ENCODE measurements at regions not wholly inside any gene's neighbourhood (a gene's known extent, or its start where the extent isn't known, plus 50 kb on each side); places are given as distances from the start of the nearest gene placed in this dataset.

DNA sequence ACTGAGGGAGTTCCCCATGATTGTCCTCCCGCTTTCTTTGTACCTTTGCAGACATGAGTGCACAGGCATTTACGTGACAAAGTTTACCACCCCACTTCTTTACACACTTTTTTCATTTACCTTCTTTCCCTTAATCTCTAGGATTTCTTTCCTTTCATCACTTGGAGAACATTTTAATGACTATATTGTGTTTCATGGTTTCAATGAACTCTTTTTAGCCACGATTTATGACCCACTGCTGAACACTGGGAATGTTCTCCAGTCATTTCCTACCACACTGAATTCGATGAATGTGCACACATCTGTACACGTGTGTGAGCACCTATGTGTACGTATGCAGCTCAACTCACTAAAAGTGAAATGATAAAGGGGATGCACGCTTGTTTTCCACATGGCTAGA lies 371.7 kb upstream of the IGFBP3 start:
- no peaks in the 10 kb centered on the region for H3K36me3 ChIP-seq (ENCODE audit: control insufficient read depth in 2 of 2, insufficient read depth in 2 of 2, low read length in 1 of 2)
- WGBS, 2 donors = 81 to 83% methylated on average over 7 of the region's 7 CpGs
- peaks cover 0 to 3% of the 10 kb centered on the region in 2 donors for H3K9me3 ChIP-seq (ENCODE audit: control insufficient read depth in 2 of 2, insufficient read depth in 1 of 2, low read depth in 1 of 2, low read length in 1 of 2)
- H3K4me3 ChIP-seq (ENCODE audit: low read depth in 1 of 2, low read length in 2 of 2) = no peak overlapping the region
- H3K27me3 ChIP-seq (ENCODE audit: control insufficient read depth in 1 of 2, insufficient read depth in 2 of 2, low read length in 2 of 2) = no peaks in the 10 kb centered on the region
- no peak overlapping the region for H3K27ac ChIP-seq (ENCODE audit: low read depth in 2 of 2, low read length in 1 of 2)
- H3K4me1 ChIP-seq (ENCODE audit: control insufficient read depth in 2 of 2, insufficient read depth in 2 of 2, low read length in 1 of 2) = peaks cover 2 to 5% of the 10 kb centered on the region in 2 donors

- Histone ChIP-seq H3K4me3 (ENCODE audit: low read depth in 1 of 2, low read length in 2 of 2) (no peak overlapping the region), H3K27me3 (ENCODE audit: control insufficient read depth in 1 of 2, insufficient read depth in 2 of 2, low read length in 2 of 2) (no peaks in the 10 kb centered on the region), H3K9me3 (ENCODE audit: control insufficient read depth in 2 of 2, insufficient read depth in 1 of 2, low read depth in 1 of 2, low read length in 1 of 2) (peaks cover 0 to 3% of the 10 kb centered on the region in 2 donors), H3K27ac (ENCODE audit: low read depth in 2 of 2, low read length in 1 of 2) (peak overlapping the region; percentile 17 to 71), H3K36me3 (ENCODE audit: control insufficient read depth in 2 of 2, insufficient read depth in 2 of 2, low read length in 1 of 2) (no peaks in the 10 kb centered on the region), H3K4me1 (ENCODE audit: control insufficient read depth in 2 of 2, insufficient read depth in 2 of 2, low read length in 1 of 2) (peaks cover 2 to 5% of the 10 kb centered on the region in 2 donors)
- WGBS, 2 donors = 29 to 53% methylated on average over 4 of the region's 4 CpGs
Observed at GRCh38 chr7:46291601-46292150, 370.6 kb upstream of the IGFBP3 start.

- no peaks in the 10 kb centered on the region for H3K36me3 ChIP-seq (ENCODE audit: control insufficient read depth in 2 of 2, insufficient read depth in 2 of 2, low read length in 1 of 2)
- peaks cover 0 to 3% of the 10 kb centered on the region in 2 donors for H3K9me3 ChIP-seq (ENCODE audit: control insufficient read depth in 2 of 2, insufficient read depth in 1 of 2, low read depth in 1 of 2, low read length in 1 of 2)
- peaks cover 2 to 5% of the 10 kb centered on the region in 2 donors for H3K4me1 ChIP-seq (ENCODE audit: control insufficient read depth in 2 of 2, insufficient read depth in 2 of 2, low read length in 1 of 2)
- no peaks in the 10 kb centered on the region for H3K27me3 ChIP-seq (ENCODE audit: control insufficient read depth in 1 of 2, insufficient read depth in 2 of 2, low read length in 2 of 2)
- H3K4me3 ChIP-seq (ENCODE audit: low read depth in 1 of 2, low read length in 2 of 2) = no peak overlapping the region
- peak overlapping the region in 1 of 2 donors; percentile 68 for H3K27ac ChIP-seq (ENCODE audit: low read depth in 2 of 2, low read length in 1 of 2)
- WGBS, 2 donors = 48 to 57% methylated on average over 5 of the region's 5 CpGs
Observed at GRCh38 chr7:46291050-46291438, 370.0 kb upstream of the IGFBP3 start.

DNA sequence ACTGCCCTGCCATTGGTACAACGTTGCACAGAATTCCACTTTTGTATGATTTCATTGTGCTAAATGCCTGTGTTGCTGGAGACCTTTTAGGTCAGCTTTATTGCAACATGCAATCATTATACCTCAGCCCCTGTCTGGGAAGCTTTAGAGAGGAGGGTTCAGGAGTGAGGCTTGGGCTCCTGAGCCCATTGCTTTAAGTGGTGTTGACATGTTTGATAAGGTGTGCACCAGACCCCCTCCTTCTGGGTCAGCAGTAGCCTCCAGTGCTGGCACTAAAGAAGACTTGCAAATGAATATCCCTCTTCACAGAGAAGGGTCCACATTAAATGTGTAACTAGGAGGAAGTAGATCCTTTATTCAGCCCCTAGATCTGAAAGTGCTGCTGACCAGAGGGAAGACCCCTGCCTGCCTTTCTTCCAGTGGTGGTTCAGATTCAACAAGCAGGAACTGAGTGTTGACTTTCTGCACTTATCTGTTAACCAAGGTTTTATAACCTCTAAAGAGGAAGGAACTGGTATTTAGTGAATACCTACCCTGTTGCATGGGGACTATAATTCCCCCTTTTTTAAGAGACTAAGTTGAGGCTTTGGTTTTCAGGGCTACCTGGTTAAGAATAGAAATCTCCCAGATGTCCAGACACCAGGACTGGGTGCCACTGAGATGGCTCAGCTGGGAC lies 369.4 kb upstream of the IGFBP3 start:
- WGBS, 2 donors = 59 to 82% methylated on average over 1 of the region's 1 CpG
- Histone ChIP-seq H3K27ac (ENCODE audit: low read depth in 2 of 2, low read length in 1 of 2) (peak overlapping the region in 1 of 2 donors; percentile 68), H3K27me3 (ENCODE audit: control insufficient read depth in 1 of 2, insufficient read depth in 2 of 2, low read length in 2 of 2) (no peaks in the 10 kb centered on the region), H3K4me3 (ENCODE audit: low read depth in 1 of 2, low read length in 2 of 2) (no peak overlapping the region), H3K36me3 (ENCODE audit: control insufficient read depth in 2 of 2, insufficient read depth in 2 of 2, low read length in 1 of 2) (no peaks in the 10 kb centered on the region), H3K4me1 (ENCODE audit: control insufficient read depth in 2 of 2, insufficient read depth in 2 of 2, low read length in 1 of 2) (peaks cover 2 to 5% of the 10 kb centered on the region in 2 donors), H3K9me3 (ENCODE audit: control insufficient read depth in 2 of 2, insufficient read depth in 1 of 2, low read depth in 1 of 2, low read length in 1 of 2) (peaks cover 0 to 3% of the 10 kb centered on the region in 2 donors)

DNA sequence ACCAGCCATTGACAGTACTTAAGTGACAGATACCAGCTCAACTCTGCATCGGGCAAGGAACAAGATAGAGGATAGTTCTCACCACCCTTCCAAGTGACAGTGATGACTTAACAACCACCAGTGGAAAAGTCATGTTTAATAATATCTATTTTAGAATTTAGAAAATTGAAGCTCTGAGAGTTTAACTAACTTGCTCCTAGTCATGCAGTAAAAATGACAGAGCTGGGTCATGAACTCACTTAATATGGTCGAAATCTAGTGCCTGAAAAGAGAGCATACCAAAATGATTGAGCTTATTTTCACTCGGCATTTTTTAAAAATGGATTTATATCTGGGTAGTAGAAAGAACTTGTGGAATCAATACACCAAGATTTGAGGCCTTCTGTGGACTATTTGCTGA lies 367.8 kb upstream of the IGFBP3 start:
- no peaks in the 10 kb centered on the region for H3K27me3 ChIP-seq (ENCODE audit: control insufficient read depth in 1 of 2, insufficient read depth in 2 of 2, low read length in 2 of 2)
- no peak overlapping the region for H3K4me3 ChIP-seq (ENCODE audit: low read depth in 1 of 2, low read length in 2 of 2)
- H3K36me3 ChIP-seq (ENCODE audit: control insufficient read depth in 2 of 2, insufficient read depth in 2 of 2, low read length in 1 of 2) = no peaks in the 10 kb centered on the region
- 78 to 82% methylated on average over 3 of the region's 3 CpGs for WGBS, 2 donors
- H3K9me3 ChIP-seq (ENCODE audit: control insufficient read depth in 2 of 2, insufficient read depth in 1 of 2, low read depth in 1 of 2, low read length in 1 of 2) = no peaks in the 10 kb centered on the region
- H3K4me1 ChIP-seq (ENCODE audit: control insufficient read depth in 2 of 2, insufficient read depth in 2 of 2, low read length in 1 of 2) = peaks cover 2 to 5% of the 10 kb centered on the region in 2 donors
- H3K27ac ChIP-seq (ENCODE audit: low read depth in 2 of 2, low read length in 1 of 2) = no peak overlapping the region

- Histone ChIP-seq H3K4me3 (ENCODE audit: low read depth in 1 of 2, low read length in 2 of 2) (no peak overlapping the region), H3K9me3 (ENCODE audit: control insufficient read depth in 2 of 2, insufficient read depth in 1 of 2, low read depth in 1 of 2, low read length in 1 of 2) (no peaks in the 10 kb centered on the region), H3K27ac (ENCODE audit: low read depth in 2 of 2, low read length in 1 of 2) (no peak overlapping the region), H3K27me3 (ENCODE audit: control insufficient read depth in 1 of 2, insufficient read depth in 2 of 2, low read length in 2 of 2) (no peaks in the 10 kb centered on the region), H3K4me1 (ENCODE audit: control insufficient read depth in 2 of 2, insufficient read depth in 2 of 2, low read length in 1 of 2) (peaks cover 2 to 5% of the 10 kb centered on the region in 2 donors), H3K36me3 (ENCODE audit: control insufficient read depth in 2 of 2, insufficient read depth in 2 of 2, low read length in 1 of 2) (no peaks in the 10 kb centered on the region)
- WGBS, 2 donors = 55 to 68% methylated on average over 2 of the region's 2 CpGs
Observed at GRCh38 chr7:46288010-46288409, 366.9 kb upstream of the IGFBP3 start.

DNA sequence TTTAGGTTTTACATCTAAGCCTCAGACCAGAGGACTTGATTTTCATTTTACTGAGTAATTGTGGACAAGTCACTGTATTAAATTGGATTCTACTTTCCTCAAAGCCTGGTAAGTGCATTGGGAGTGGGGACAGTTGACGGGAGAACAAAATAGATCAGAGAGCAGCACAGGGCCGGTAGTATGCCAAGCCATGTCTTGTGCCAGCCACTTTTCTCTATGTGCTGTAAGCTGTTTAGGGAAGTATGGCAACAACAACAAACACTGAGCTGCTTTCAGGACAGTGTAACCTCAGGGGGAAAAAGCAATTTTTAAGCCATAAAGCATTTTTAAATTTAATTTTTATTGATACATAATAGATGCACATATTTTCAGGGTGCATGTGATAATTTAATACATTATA lies 365.9 kb upstream of the IGFBP3 start:
- Histone ChIP-seq H3K4me1 (ENCODE audit: control insufficient read depth in 2 of 2, insufficient read depth in 2 of 2, low read length in 1 of 2) (peaks cover 2 to 5% of the 10 kb centered on the region in 2 donors), H3K36me3 (ENCODE audit: control insufficient read depth in 2 of 2, insufficient read depth in 2 of 2, low read length in 1 of 2) (no peaks in the 10 kb centered on the region), H3K9me3 (ENCODE audit: control insufficient read depth in 2 of 2, insufficient read depth in 1 of 2, low read depth in 1 of 2, low read length in 1 of 2) (no peaks in the 10 kb centered on the region), H3K27ac (ENCODE audit: low read depth in 2 of 2, low read length in 1 of 2) (no peak overlapping the region), H3K27me3 (ENCODE audit: control insufficient read depth in 1 of 2, insufficient read depth in 2 of 2, low read length in 2 of 2) (no peaks in the 10 kb centered on the region), H3K4me3 (ENCODE audit: low read depth in 1 of 2, low read length in 2 of 2) (no peak overlapping the region)
- WGBS, 2 donors = 82 to 83% methylated on average over 2 of the region's 2 CpGs

- Histone ChIP-seq H3K4me3 (ENCODE audit: low read depth in 1 of 2, low read length in 2 of 2) (no peak overlapping the region), H3K9me3 (ENCODE audit: control insufficient read depth in 2 of 2, insufficient read depth in 1 of 2, low read depth in 1 of 2, low read length in 1 of 2) (no peaks in the 10 kb centered on the region)
Observed at GRCh38 chr7:46286356-46286755, 365.3 kb upstream of the IGFBP3 start.

DNA sequence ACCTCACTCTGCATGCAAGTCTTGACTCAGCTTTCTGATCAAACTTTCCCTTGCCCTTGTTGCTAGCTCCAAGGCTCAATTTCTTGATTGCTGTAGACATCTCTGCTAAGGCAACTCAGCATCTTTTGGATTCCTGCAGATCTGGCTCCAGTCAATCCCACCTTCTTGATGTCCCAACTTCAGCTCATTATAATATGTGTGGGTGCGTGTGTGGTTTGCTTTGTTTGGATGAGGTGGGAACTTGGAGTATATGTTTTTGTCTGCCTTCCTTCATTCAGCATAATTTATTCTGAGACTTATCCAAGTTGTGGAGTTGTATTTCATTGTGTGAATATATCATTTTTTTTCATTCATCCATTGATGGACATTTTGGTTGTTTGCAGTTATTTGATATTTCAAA lies 364.8 kb upstream of the IGFBP3 start:
- no peaks in the 10 kb centered on the region for H3K27me3 ChIP-seq (ENCODE audit: control insufficient read depth in 1 of 2, insufficient read depth in 2 of 2, low read length in 2 of 2)
- no peak overlapping the region for H3K27ac ChIP-seq (ENCODE audit: low read depth in 2 of 2, low read length in 1 of 2)
- H3K4me3 ChIP-seq (ENCODE audit: low read depth in 1 of 2, low read length in 2 of 2) = no peak overlapping the region
- no peaks in the 10 kb centered on the region for H3K9me3 ChIP-seq (ENCODE audit: control insufficient read depth in 2 of 2, insufficient read depth in 1 of 2, low read depth in 1 of 2, low read length in 1 of 2)
- WGBS, 2 donors = 0 to 11% methylated on average over 1 of the region's 1 CpG
- H3K36me3 ChIP-seq (ENCODE audit: control insufficient read depth in 2 of 2, insufficient read depth in 2 of 2, low read length in 1 of 2) = no peaks in the 10 kb centered on the region
- H3K4me1 ChIP-seq (ENCODE audit: control insufficient read depth in 2 of 2, insufficient read depth in 2 of 2, low read length in 1 of 2) = peaks cover under 1 to 1% of the 10 kb centered on the region in 2 donors

More at GRCh38 chr7:46286356-46286755, 365.3 kb upstream of the IGFBP3 start:
- Histone ChIP-seq H3K36me3 (ENCODE audit: control insufficient read depth in 2 of 2, insufficient read depth in 2 of 2, low read length in 1 of 2) (no peaks in the 10 kb centered on the region), H3K27me3 (ENCODE audit: control insufficient read depth in 1 of 2, insufficient read depth in 2 of 2, low read length in 2 of 2) (no peaks in the 10 kb centered on the region), H3K27ac (ENCODE audit: low read depth in 2 of 2, low read length in 1 of 2) (no peak overlapping the region), H3K4me1 (ENCODE audit: control insufficient read depth in 2 of 2, insufficient read depth in 2 of 2, low read length in 1 of 2) (peaks cover 2 to 5% of the 10 kb centered on the region in 2 donors)
- WGBS, 2 donors = 64 to 79% methylated on average over 2 of the region's 2 CpGs

DNA sequence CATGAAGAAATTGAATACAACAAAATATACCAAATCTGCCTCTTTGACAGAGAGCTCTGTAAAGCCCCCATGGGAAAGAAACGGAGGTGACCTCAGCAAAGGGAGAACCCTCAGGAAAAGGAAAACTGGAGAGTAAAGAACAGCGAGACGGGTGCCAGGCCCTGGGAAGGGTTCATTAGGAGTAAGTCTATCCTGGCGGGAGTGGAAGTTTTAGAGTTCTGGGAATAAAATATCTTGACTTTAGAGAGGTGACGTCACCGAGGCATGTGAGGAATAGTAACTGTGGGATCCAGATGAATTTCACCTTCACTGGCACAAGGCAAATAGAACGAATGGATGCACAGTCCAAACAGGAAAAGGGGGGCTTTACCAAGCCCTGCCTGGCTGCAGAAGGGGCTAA lies 362.8 kb upstream of the IGFBP3 start:
- no peaks in the 10 kb centered on the region for H3K9me3 ChIP-seq (ENCODE audit: control insufficient read depth in 2 of 2, insufficient read depth in 1 of 2, low read depth in 1 of 2, low read length in 1 of 2)
- H3K27ac ChIP-seq (ENCODE audit: low read depth in 2 of 2, low read length in 1 of 2) = no peak overlapping the region
- no peak overlapping the region for H3K4me3 ChIP-seq (ENCODE audit: low read depth in 1 of 2, low read length in 2 of 2)
- H3K27me3 ChIP-seq (ENCODE audit: control insufficient read depth in 1 of 2, insufficient read depth in 2 of 2, low read length in 2 of 2) = no peaks in the 10 kb centered on the region
- 79 to 80% methylated on average over 7 of the region's 7 CpGs for WGBS, 2 donors
- H3K36me3 ChIP-seq (ENCODE audit: control insufficient read depth in 2 of 2, insufficient read depth in 2 of 2, low read length in 1 of 2) = no peaks in the 10 kb centered on the region
- no peaks in the 10 kb centered on the region for H3K4me1 ChIP-seq (ENCODE audit: control insufficient read depth in 2 of 2, insufficient read depth in 2 of 2, low read length in 1 of 2)

Measured in esophagus (tissue), 2 donors.